ENCODE measurements at regions not wholly inside any gene's neighbourhood (a gene's known extent, or its start where the extent isn't known, plus 50 kb on each side); places are given as distances from the start of the nearest gene placed in this dataset.

DNA sequence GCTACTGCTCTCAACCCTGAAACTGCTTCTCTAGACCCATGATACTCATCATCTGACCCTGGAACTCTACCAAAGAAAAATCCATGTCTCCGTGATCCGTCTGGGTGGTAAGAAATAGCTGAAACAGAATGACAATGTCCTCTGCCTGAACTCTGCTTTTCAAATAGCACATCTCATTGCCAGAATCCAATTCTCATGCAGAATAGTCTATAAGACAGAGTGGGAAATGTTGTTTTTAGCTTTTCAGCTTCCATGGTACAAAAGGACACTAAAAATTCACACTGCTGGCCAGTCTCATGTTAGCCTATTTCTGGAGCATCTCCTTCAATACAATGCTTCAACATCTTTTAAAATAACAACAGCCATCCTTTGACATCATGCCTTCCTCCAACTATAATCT lies 1355.8 kb upstream of the PRMT6 start:
- Histone ChIP-seq H3K27me3 (ENCODE audit: insufficient read depth, low read length, poor library complexity, severe bottlenecking) (no peaks in the 10 kb centered on the region), H3K36me3 (ENCODE audit: insufficient read depth, low read length) (no peaks in the 10 kb centered on the region), H3F3A (ENCODE audit: low read depth) (no peaks in the 10 kb centered on the region), H3K4me2 (ENCODE audit: low read depth, low read length, poor library complexity, severe bottlenecking) (no peak overlapping the region), H2AFZ (ENCODE audit: low read length) (no peak overlapping the region), H3K4me1 (ENCODE audit: insufficient read depth, low read length, poor library complexity, severe bottlenecking) (no peaks in the 10 kb centered on the region), H3K79me2 (ENCODE audit: insufficient read depth, low read length) (no peaks in the 10 kb centered on the region), H3K9ac (ENCODE audit: low read depth, low read length, poor library complexity, severe bottlenecking) (no peak overlapping the region), H4K20me1 (ENCODE audit: insufficient read depth, low read length, poor library complexity, severe bottlenecking) (no peaks in the 10 kb centered on the region), H3K9me3 (ENCODE audit: insufficient read depth, low read depth, low read length) (no peaks in the 10 kb centered on the region), H3K4me3 (ENCODE audit: low read length, poor library complexity, severe bottlenecking) (no peak overlapping the region), H3K9me2 (replicated peaks; ENCODE audit: low read depth, low read length) (no peaks in the 10 kb centered on the region)
- TF ChIP-seq EZH2phosphoT487 (IDR thresholded peaks at IDR 0.05; ENCODE audit: borderline replicate concordance) = no peak
- TF ChIP-seq, protein P1, sequence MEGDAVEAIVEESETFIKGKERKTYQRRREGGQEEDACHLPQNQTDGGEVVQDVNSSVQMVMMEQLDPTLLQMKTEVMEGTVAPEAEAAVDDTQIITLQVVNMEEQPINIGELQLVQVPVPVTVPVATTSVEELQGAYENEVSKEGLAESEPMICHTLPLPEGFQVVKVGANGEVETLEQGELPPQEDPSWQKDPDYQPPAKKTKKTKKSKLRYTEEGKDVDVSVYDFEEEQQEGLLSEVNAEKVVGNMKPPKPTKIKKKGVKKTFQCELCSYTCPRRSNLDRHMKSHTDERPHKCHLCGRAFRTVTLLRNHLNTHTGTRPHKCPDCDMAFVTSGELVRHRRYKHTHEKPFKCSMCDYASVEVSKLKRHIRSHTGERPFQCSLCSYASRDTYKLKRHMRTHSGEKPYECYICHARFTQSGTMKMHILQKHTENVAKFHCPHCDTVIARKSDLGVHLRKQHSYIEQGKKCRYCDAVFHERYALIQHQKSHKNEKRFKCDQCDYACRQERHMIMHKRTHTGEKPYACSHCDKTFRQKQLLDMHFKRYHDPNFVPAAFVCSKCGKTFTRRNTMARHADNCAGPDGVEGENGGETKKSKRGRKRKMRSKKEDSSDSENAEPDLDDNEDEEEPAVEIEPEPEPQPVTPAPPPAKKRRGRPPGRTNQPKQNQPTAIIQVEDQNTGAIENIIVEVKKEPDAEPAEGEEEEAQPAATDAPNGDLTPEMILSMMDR (conservative IDR thresholded peaks at IDR 0.05; ENCODE audit: low read length) = no peak

DNA sequence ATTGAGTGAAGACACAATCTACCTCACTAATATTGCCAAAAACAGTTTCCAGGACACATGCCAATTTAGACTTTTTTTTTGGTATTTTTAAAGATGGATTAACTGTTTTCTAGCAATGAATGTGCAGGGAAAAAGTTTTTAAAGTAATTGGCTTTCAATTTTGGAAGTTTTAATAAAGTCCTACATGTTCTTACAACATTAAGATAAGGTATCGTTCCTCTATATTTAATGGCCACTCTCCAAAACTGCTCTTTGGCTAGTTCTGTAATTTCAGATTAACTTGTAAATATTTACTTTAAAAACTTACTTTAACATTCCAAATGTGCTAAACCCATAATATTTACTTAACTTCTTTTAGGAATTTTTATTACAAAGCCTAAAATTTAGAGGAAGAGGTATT lies 1332.2 kb upstream of the PRMT6 start:
- no peaks in the 10 kb centered on the region for H3K9me3 ChIP-seq (ENCODE audit: insufficient read depth, low read depth, low read length)

DNA sequence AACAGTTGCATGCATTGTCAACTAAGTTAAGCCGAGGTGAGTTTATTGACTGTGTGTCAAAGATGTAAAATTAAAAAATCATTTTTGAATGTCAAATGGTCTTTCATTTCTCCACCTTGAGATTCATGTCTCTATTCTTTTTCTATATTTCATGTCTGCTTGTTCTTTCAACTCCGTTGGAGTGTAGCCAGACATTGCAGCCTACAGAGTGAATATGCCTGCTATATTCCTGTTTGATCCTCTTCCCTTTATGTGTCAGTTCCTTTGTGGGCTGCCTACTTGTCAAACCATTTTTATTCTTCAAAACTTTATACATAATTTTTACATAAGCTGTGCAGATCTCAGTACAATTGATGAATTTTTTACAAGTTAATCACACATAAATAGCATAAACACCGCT lies 1325.8 kb upstream of the PRMT6 start:
- Histone ChIP-seq H3K27me3 (ENCODE audit: insufficient read depth, low read length, poor library complexity, severe bottlenecking) (no peaks in the 10 kb centered on the region), H3K4me2 (ENCODE audit: low read depth, low read length, poor library complexity, severe bottlenecking) (no peak overlapping the region), H3K79me2 (ENCODE audit: insufficient read depth, low read length) (no peaks in the 10 kb centered on the region), H3K9me2 (replicated peaks; ENCODE audit: low read depth, low read length) (no peaks in the 10 kb centered on the region), H3K4me1 (ENCODE audit: insufficient read depth, low read length, poor library complexity, severe bottlenecking) (no peaks in the 10 kb centered on the region), H3F3A (ENCODE audit: low read depth) (no peaks in the 10 kb centered on the region), H2AFZ (ENCODE audit: low read length) (no peak overlapping the region), H3K9me3 (ENCODE audit: insufficient read depth, low read depth, low read length) (no peaks in the 10 kb centered on the region), H3K4me3 (ENCODE audit: low read length, poor library complexity, severe bottlenecking) (no peak overlapping the region), H3K9ac (ENCODE audit: low read depth, low read length, poor library complexity, severe bottlenecking) (no peak overlapping the region), H4K20me1 (ENCODE audit: insufficient read depth, low read length, poor library complexity, severe bottlenecking) (no peaks in the 10 kb centered on the region), H3K36me3 (ENCODE audit: insufficient read depth, low read length) (no peaks in the 10 kb centered on the region)
- TF ChIP-seq, protein P1 (conservative IDR thresholded peaks at IDR 0.05; ENCODE audit: low read length) = no peak
- TF ChIP-seq EZH2phosphoT487 (IDR thresholded peaks at IDR 0.05; ENCODE audit: borderline replicate concordance) = no peak

More for the DNA sequence above, 1332.2 kb upstream of the PRMT6 start:
- no peak overlapping the region for H3K4me3 ChIP-seq (ENCODE audit: low read length, poor library complexity, severe bottlenecking)
- TF ChIP-seq EZH2phosphoT487 (IDR thresholded peaks at IDR 0.05; ENCODE audit: borderline replicate concordance) = no peak
- TF ChIP-seq, protein P1 (conservative IDR thresholded peaks at IDR 0.05; ENCODE audit: low read length) = no peak
- H2AFZ ChIP-seq (ENCODE audit: low read length) = no peak overlapping the region
- H3K4me2 ChIP-seq (ENCODE audit: low read depth, low read length, poor library complexity, severe bottlenecking) = no peak overlapping the region
- no peaks in the 10 kb centered on the region for H3K79me2 ChIP-seq (ENCODE audit: insufficient read depth, low read length)
- H3F3A ChIP-seq (ENCODE audit: low read depth) = no peaks in the 10 kb centered on the region
- H3K9ac ChIP-seq (ENCODE audit: low read depth, low read length, poor library complexity, severe bottlenecking) = no peak overlapping the region
- H4K20me1 ChIP-seq (ENCODE audit: insufficient read depth, low read length, poor library complexity, severe bottlenecking) = no peaks in the 10 kb centered on the region
- no peaks in the 10 kb centered on the region for H3K27me3 ChIP-seq (ENCODE audit: insufficient read depth, low read length, poor library complexity, severe bottlenecking)
- H3K4me1 ChIP-seq (ENCODE audit: insufficient read depth, low read length, poor library complexity, severe bottlenecking) = no peaks in the 10 kb centered on the region
- no peaks in the 10 kb centered on the region for H3K9me2 ChIP-seq (replicated peaks; ENCODE audit: low read depth, low read length)
- no peaks in the 10 kb centered on the region for H3K36me3 ChIP-seq (ENCODE audit: insufficient read depth, low read length)
